ENCODE measurements at regions not wholly inside any gene's neighbourhood (a gene's known extent, or its start where the extent isn't known, plus 50 kb on each side); places are given as distances from the start of the nearest gene placed in this dataset.
"Not testable (repeated sequence)": the region's sequence is repeated elsewhere in the genome, so short reads cannot be mapped to it uniquely, and the experiment has no call there.

DNA sequence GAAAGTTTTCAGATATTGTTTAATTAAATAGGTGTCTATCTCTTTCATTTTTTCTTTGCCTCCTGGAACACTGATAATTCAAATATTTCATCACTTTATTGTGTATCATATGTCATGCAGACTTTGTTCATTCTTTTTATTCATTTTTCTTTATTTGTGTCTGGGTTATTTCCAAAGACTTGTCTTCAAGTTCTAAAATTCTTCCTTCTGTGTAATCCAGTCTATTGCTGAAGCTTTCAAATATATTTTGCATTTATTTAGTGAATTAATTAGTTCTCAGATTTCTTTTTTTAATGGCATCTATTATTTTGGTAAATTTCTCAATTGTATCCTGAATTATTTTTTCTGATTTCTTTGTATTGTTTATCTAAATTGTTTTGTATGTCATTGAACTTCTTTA is 70.1 kb downstream of the ZNF330 start:
- no peak for DNase-seq (ENCODE audit: low read depth in 2 of 2, low spot score in 1 of 2)

DNA sequence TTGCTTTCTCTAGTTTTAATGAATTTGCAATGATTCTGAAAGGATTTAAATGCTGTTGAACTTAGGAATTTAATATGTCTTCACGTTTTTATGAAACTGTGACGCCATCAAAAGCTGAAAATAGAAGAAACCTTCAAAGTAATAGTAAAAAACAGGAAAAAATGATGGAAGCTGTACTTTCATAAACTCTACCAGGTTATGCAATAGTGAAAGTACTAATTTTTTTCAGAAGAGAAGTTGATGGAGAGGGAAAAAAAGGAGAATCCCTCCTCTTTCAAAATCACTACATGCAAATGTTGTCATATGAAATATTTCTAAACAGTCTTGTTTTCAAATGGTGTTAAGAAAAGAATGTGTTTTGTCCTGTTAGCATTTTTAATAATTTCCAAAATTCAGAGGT is 73.6 kb downstream of the ZNF330 start:
- no peak for DNase-seq (ENCODE audit: low read depth in 2 of 2, low spot score in 1 of 2)

DNA sequence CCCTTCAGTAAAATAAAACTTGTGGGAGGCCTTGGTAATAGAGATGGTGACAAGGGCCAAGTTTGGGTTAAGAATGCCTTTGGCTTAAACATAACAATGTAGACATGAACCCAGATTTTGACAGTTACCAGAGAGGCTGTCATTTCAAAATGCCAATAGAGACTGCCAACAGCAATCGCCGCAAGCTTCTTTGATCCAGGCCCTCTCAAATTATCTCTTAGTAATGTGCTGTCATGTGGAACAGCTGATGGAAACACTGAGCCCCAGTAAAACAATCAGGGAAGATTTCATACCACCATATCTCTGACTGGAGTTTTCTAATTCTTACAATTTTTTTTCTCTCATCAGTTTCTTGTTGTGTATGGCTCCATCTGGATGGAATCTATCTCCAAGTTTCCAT is 80.5 kb downstream of the ZNF330 start:
- DNase-seq (ENCODE audit: low read depth in 2 of 2, low spot score in 1 of 2) = no peak

- no peak for DNase-seq (ENCODE audit: low read depth in 2 of 2, low spot score in 1 of 2)
These were observed 82.2 kb downstream of the ZNF330 start for GRCh38 chr4:141302924-141303323.

GRCh38 chr4:141304346-141304745 is 83.7 kb downstream of the ZNF330 start:
- no peak for DNase-seq (ENCODE audit: low read depth in 2 of 2, low spot score in 1 of 2)

DNA sequence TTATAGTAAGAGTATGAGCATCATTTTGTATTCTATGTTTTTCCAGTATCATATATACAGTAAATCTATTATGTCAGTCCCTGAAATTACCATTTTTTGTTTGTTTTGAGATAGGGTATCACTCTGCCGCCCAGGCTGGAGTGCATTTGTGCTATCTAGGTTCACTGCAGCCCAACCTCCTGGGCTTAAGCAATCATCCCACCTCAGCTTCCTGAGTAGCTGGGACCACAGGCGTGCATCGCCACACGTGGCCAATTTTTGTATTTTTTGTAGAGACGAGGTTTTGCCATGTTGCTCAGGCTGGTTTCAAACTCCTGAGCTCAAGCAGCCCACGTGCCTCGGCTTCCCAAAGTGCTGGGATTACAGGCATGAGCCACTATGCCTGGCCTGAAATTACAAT is 85.6 kb downstream of the ZNF330 start:
- DNase-seq (ENCODE audit: low read depth in 2 of 2, low spot score in 1 of 2) = no peak

DNA sequence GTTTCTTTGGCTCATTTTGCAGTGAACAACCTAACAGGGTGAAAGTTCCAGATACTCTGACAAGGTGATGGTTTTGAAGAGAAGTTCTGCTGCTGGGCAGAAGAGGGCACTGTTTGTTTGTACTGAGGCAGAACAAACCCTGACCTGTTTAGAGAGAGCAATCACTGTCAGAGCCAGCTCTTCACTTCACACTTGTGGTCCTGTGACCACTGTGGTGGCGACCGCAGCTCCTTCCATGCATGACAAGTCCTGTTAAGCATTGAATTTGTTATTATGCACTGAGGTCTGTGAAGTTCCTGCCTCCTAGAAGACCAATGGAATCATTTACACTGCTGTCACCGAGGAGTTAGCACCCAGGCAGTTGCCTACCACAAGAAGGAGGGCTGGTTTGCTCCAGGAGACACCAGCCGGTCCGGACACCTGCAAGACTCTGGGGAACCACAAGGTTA is 86.6 kb downstream of the ZNF330 start:
- DNase-seq (ENCODE audit: low read depth in 2 of 2, low spot score in 1 of 2) = peak; percentile 25 to 37

- no peak for DNase-seq (ENCODE audit: low read depth in 2 of 2, low spot score in 1 of 2)
These were observed 89.2 kb downstream of the ZNF330 start for GRCh38 chr4:141309874-141310273.

GRCh38 chr4:141311246-141312204 is 90.8 kb downstream of the ZNF330 start:
- no peak for DNase-seq (ENCODE audit: low read depth in 2 of 2, low spot score in 1 of 2)

- no peak for DNase-seq (ENCODE audit: low read depth in 2 of 2, low spot score in 1 of 2)
These were observed 93.9 kb downstream of the ZNF330 start for GRCh38 chr4:141314627-141315026.

GRCh38 chr4:141328560-141329173 is 108.0 kb downstream of the ZNF330 start:
- no peak for DNase-seq (ENCODE audit: low read depth in 2 of 2, low spot score in 1 of 2)

DNA sequence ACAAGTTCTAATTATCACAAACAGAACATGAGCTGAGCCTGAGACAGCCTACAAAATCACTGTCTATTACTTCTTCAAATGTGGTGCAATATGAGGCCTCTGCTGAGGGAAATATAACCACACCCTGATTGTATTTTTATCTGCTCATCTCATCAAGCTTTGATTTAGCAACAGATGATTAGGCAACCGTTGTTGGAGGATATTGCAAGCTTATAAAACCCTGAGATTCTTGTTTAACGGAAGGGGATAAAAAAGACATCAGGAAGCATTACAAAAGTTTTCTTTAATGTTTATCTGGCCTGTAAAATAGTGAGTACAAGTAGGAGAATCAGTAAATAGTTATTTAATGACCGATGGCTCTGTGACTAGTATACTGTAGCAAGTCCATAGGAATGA is 108.5 kb downstream of the ZNF330 start:
- no peak for DNase-seq (ENCODE audit: low read depth in 2 of 2, low spot score in 1 of 2)

- DNase-seq (ENCODE audit: low read depth in 2 of 2, low spot score in 1 of 2) = no peak
These were observed 109.9 kb downstream of the ZNF330 start for GRCh38 chr4:141330616-141331015.

GRCh38 chr4:141331534-141332358 is 111.1 kb downstream of the ZNF330 start:
- no peak for DNase-seq (ENCODE audit: low read depth in 2 of 2, low spot score in 1 of 2)

DNA sequence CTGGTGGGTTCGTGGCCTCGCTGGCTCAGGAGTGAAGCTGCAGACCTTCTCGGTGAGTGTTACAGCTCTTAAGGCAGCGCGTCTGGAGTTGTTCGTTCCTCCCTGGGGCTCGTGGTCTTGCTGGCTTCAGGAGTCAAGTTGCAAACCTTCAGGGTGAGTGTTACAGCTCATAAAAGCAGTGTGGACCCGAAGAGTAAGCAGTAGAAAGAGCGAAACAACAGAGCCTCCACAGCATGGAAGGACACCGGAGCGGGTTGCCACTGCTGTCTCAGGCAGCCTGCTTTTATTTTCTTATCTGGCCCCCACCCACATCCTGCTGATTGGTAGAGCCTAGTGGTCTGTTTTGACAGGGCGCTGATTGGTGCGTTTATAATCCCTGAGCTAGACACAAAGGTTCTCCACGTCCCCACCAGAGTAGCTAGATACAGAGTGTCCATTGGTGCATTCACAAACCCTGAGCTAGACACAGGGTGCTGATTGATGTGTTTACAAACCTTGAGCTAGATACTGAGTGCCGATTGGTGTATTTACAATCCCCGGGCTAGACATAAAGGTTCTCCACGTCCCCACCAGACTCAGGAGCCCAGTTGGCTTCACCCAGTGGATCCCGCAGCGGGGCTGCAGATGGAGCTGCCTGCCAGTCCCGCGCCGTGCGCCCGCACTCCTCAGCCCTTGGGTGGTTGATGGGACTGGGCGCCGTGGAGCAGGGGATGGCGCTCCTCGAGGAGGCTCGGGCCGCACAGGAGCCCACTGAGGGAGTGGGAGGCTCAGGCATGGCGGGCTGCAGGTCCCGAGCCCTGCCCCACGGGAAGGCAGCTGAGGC is 111.9 kb downstream of the ZNF330 start:
- not testable (repeated sequence) for DNase-seq (ENCODE audit: low read depth in 2 of 2, low spot score in 1 of 2)

DNA sequence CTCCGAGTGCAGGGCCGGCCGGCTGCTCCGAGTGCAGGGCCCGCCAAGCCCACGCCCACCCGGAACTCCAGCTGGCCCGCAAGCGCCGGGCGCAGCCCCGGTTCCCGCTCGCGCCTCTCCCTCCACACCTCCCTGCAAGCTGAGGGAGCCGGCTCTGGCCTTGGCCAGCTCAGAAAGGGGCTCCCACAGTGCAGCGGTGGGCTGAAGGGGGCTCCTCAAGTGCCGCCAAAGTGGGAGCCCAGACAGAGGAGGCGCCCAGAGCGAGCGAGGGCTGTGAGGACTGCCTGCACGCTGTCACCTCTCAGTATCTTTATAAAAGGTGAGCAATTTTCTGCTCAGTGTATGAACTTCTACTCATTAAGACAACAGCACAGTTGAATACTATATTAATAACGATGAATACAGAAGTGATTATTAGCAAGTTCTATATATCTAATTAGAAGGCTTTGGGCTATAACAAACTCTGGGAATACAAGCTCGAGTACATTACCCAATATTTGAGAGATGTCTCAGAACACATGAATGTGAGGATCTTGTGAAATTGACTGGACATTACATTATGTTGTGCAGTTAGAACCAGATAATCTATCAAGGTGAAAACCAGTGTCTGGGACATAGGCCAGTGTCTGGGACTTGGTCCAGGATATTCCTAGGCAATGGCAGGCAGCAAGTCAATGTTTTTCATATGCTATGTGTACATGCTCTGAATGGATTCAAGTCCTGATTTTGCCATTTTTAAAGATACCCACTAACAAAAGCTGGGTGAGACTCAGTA is 112.9 kb downstream of the ZNF330 start:
- DNase-seq (ENCODE audit: low read depth in 2 of 2, low spot score in 1 of 2) = not testable (repeated sequence)

DNA sequence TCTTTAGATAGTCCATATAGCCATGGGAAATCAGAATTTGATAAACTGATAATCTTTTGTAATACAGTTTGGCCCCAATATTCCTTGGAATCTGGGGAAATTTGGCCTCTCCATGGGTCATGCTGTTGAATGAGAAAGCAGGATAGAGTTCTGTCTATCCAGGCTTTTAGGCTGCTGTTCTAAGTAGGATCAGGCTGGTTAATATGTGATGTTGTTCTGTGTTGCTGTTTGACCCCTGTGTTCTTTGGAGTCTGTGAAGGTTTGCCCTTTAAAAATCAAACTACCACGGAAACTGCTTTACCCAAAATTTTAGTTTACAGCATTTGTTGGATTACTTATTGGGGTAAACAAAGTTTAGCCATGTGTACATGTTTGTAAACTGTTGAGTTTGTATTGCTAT is 114.5 kb downstream of the ZNF330 start:
- no peak for DNase-seq (ENCODE audit: low read depth in 2 of 2, low spot score in 1 of 2)

DNA sequence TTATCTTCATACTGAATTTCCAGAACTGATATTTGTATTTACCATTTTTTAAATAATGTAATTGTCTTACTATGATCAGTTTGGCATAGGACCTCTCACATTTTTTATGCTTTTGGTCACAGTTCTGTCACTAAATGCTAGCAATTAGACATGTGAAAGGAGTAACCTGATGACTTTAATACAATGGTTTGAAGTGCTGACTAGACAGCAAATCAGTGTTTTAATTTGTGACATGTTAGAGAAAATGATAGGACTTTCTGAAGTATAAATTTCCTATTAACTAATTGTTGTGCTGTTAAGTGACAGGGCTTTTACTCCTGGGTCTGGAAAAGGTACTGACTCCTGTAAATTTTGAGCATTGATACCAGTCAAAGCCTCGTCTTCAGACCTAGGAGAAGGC is 117.5 kb downstream of the ZNF330 start:
- no peak for DNase-seq (ENCODE audit: low read depth in 2 of 2, low spot score in 1 of 2)

GRCh38 chr4:141339391-141339790 is 118.7 kb downstream of the ZNF330 start:
- DNase-seq (ENCODE audit: low read depth in 2 of 2, low spot score in 1 of 2) = no peak

DNA sequence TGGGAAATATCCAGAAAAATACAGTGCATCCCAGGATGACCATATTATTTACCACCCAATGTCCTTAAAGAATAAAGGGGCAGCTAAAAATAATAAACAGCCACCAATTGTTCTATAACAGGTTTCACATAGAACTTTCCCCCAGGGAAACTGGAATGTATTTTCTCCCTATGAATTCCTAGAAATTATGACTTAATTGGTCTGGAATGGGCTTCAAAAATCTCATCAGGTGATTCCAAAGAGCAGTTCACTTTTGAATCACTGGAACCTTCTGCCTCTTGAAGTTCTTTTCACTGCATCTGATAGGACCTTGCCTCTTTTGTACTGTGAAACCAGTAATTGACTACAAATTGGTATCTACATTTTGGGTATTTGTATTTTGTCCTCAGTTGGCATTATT is 119.3 kb downstream of the ZNF330 start:
- DNase-seq (ENCODE audit: low read depth in 2 of 2, low spot score in 1 of 2) = no peak

Data from stimulated activated CD8-positive, alpha-beta memory T cell treated with anti-CD3 and anti-CD28 coated beads, Interleukin-4, amount 100 ng/mL, for 1 hour (primary cell).